ENCODE measurements at regions not wholly inside any gene's neighbourhood (a gene's known extent, or its start where the extent isn't known, plus 50 kb on each side); places are given as distances from the start of the nearest gene placed in this dataset.

GRCh38 chr5:126052120-126052519 lies 371.1 kb upstream of the GRAMD2B start:
- ATAC-seq (ENCODE audit: low FRiP score) (no peak), DNase-seq (ENCODE audit: low spot score) (no peak)
- TF ChIP-seq, protein P1, sequence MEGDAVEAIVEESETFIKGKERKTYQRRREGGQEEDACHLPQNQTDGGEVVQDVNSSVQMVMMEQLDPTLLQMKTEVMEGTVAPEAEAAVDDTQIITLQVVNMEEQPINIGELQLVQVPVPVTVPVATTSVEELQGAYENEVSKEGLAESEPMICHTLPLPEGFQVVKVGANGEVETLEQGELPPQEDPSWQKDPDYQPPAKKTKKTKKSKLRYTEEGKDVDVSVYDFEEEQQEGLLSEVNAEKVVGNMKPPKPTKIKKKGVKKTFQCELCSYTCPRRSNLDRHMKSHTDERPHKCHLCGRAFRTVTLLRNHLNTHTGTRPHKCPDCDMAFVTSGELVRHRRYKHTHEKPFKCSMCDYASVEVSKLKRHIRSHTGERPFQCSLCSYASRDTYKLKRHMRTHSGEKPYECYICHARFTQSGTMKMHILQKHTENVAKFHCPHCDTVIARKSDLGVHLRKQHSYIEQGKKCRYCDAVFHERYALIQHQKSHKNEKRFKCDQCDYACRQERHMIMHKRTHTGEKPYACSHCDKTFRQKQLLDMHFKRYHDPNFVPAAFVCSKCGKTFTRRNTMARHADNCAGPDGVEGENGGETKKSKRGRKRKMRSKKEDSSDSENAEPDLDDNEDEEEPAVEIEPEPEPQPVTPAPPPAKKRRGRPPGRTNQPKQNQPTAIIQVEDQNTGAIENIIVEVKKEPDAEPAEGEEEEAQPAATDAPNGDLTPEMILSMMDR (IDR thresholded peaks at IDR 0.05), result no peak

GRCh38 chr5:126052791-126053190 lies 370.4 kb upstream of the GRAMD2B start:
- no peak for DNase-seq (ENCODE audit: low spot score)
- TF ChIP-seq, protein P1 (IDR thresholded peaks at IDR 0.05), result no peak
- no peak for ATAC-seq (ENCODE audit: low FRiP score)

- no peak for ATAC-seq (ENCODE audit: low FRiP score)
- no peak for DNase-seq (ENCODE audit: low spot score)
- TF ChIP-seq, protein P1 (IDR thresholded peaks at IDR 0.05), result no peak
Measured at GRCh38 chr5:126053630-126054029, 369.6 kb upstream of the GRAMD2B start.

DNA sequence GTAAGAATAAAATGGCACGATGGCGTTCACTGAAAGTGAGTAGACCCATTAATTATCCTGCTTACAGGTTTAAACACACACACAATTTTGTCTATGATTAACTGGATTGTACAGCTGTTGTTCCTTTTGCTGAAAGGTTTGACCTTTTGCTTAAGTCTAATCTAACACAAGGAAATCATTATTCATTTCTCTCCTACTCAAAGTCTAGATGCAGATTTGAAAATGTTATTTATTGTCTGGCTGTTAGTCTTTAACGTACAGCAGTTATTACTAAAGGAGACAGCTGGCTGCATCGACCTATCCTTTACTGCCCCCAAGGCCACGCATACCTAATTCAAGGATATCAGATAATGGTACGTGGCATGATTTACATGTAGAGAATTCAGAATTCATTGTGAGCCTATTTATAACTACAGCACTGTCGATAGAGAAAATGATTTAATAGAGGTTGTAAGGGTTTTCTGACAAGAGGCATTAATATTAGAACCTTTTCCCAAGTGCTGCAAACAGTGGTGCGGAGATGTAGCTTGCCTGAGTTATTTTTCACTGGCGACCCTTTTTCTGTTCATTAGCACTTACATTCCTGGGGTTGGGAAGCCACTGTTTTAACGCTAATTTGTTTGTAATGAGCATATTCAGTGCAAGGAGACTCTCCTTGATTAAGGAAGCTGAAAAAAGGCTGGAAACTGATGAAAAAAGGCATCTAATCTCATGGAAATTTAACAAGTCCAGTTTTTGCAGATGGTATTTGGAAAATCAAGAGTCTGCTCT lies 368.4 kb upstream of the GRAMD2B start:
- ATAC-seq (ENCODE audit: low FRiP score) (no peak), DNase-seq (ENCODE audit: low spot score) (no peak)
- TF ChIP-seq, protein P1 (IDR thresholded peaks at IDR 0.05), result no peak

DNA sequence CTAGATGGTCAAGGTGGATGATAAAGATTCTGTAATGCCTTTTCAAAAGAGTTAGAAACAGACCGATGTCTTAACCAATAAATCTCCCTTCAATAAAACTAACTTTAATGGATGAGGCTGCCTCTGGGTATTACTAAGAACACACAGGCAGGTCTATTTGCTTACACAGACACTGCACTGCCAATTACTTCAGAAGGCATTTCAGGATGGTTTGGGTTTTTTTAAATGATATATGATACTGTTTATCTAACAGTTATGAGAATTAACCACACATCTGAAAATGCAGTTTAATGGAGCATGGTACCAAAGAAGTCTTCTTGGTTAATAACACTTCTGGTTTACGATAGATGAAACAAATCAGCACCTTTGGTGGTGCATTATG lies 367.9 kb upstream of the GRAMD2B start:
- TF ChIP-seq, protein P1 (IDR thresholded peaks at IDR 0.05), result no peak
- ATAC-seq (ENCODE audit: low FRiP score), result no peak
- DNase-seq (ENCODE audit: low spot score), result no peak

DNA sequence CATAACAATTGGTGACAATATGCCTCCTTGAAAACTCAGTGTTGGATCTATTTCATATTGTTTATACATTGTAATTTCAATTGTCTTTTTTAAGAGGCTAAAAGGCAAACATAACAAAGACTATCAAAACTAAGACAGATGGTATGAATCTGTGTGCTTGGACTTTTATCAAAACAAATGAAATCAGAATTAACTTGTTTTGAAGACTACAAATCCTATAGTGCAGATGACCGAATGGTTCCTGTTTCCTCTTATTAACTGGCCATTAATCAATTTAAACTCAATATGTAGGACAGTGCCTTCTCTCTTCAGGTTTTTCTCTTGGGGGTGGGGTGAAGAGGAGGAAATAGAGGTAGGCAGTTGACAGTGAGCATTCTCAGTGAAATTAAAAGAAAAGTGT lies 366.9 kb upstream of the GRAMD2B start:
- ATAC-seq (ENCODE audit: low FRiP score) (no peak), DNase-seq (ENCODE audit: low spot score) (no peak)
- TF ChIP-seq, protein P1 (IDR thresholded peaks at IDR 0.05), result no peak

Measured in omental fat pad (tissue), 3 donors.